Sigmoid colon (tissue), 4 donors: ENCODE measurements at regions not wholly inside any gene's neighbourhood (a gene's known extent, or its start where the extent isn't known, plus 50 kb on each side); places are given as distances from the start of the nearest gene placed in this dataset.

Experiments used
- CTCF ChIP-seq, 4 experiments: fragments of 450-650 bp in 3 of 4; fragments of 200-600 bp in 1 of 4; IDR thresholded peaks; one replicate each; pipeline ENCODE4 v1.5.1; 2016 to 2019; ENCODE audit warnings: antibody characterized with exemption in 4 of 4, mild to moderate bottlenecking in 3 of 4, moderate library complexity in 2 of 4
- EP300 ChIP-seq, 4 donors: sonication (generic); formaldehyde crosslinking; IDR thresholded peaks; one replicate each; pipeline ENCODE4 v1.6.1; 2017; ENCODE audit warnings: antibody characterized with exemption in 4 of 4
- POLR2A ChIP-seq, 2 donors: fragments of 450-650 bp; IDR thresholded peaks; one replicate each; pipeline ENCODE4 v1.6.1; 2016; ENCODE audit warnings: antibody characterized with exemption in 2 of 2, mild to moderate bottlenecking in 2 of 2, moderate library complexity in 2 of 2
- POLR2AphosphoS5 ChIP-seq, 4 donors: sonication (generic); formaldehyde crosslinking; IDR thresholded peaks; one replicate each; pipeline ENCODE4 v1.6.1; 2017; ENCODE audit warnings: antibody characterized with exemption in 4 of 4

- TF ChIP-seq CTCF (IDR thresholded peaks at IDR 0.05): no peak
- no peak for TF ChIP-seq POLR2AphosphoS5 (IDR thresholded peaks at IDR 0.05)
- TF ChIP-seq EP300 (IDR thresholded peaks at IDR 0.05): no peak
- TF ChIP-seq POLR2A (IDR thresholded peaks at IDR 0.05): no peak
These were observed 431.9 kb downstream of the BCAT1 start for GRCh38 chr12:24517000-24517399.
